ENCODE measurements at regions not wholly inside any gene's neighbourhood (a gene's known extent, or its start where the extent isn't known, plus 50 kb on each side); places are given as distances from the start of the nearest gene placed in this dataset.

DNA sequence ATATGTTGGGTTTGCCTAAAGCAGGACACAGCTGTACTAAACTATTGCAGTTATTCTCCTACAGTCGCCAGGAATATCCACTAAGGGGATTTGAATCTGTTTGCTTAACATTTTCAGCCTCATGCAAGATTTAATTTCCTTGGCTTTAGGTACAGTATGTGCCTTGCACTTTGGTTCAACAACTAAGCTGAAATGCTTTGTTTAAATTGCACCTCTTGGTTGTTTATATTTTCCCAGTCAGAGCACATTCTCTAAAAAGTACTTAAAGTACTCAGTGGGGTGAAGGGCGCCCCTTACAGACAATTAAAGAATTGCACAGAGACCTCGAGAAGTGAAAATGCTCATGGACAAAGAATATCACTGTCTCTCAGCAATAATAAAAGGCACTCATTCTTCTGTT lies 107.8 kb upstream of the MTNR1B start:
- ChIA-PET POLR2A (no interaction called here), CTCF (ENCODE audit: low intra/inter-chr PET ratio, low total read pairs) (no interaction called here)
- intact Hi-C loops (cut with micrococcal nuclease; ENCODE audit: unreplicated experiment) = no loop called here
- Histone ChIP-seq H2AFZ (ENCODE audit: low read length) (no peak overlapping the region), H3K9ac (ENCODE audit: insufficient read depth, low read depth, low read length) (no peak overlapping the region), H3K9me3 (ENCODE audit: low read length) (no peaks in the 10 kb centered on the region), H3K27ac (ENCODE audit: extremely low read length, insufficient read depth, low read length) (no peak overlapping the region), H3K4me3 (replicated peaks in 1 of 3; ENCODE audit: insufficient read depth in 1 of 3, low read depth in 2 of 3, low read length in 3 of 3) (no peak overlapping the region), H3K79me2 (ENCODE audit: insufficient read depth, low read length) (no peaks in the 10 kb centered on the region), H3K27me3 (ENCODE audit: control insufficient read depth in 1 of 2, insufficient read depth in 2 of 2, low read length in 2 of 2) (no peaks in the 10 kb centered on the region), H3K4me1 (ENCODE audit: insufficient read depth, low read length) (no peaks in the 10 kb centered on the region), H3K4me2 (ENCODE audit: low read depth, low read length) (no peak overlapping the region), H4K20me1 (ENCODE audit: insufficient read depth, low read length) (no peaks in the 10 kb centered on the region), H3K36me3 (replicated peaks in 1 of 2; ENCODE audit: control insufficient read depth in 1 of 2, insufficient read depth in 2 of 2, low read length in 2 of 2) (no peaks in the 10 kb centered on the region)
- TF ChIP-seq ZNF441 (CRISPR knock-in tag; IDR thresholded peaks at IDR 0.05; ENCODE audit: borderline replicate concordance) (no peak), HDAC1 (CRISPR knock-in tag; IDR thresholded peaks at IDR 0.05) (no peak), ZNF143 (CRISPR knock-in tag; IDR thresholded peaks at IDR 0.05) (no peak), PAWR (CRISPR knock-in tag; IDR thresholded peaks at IDR 0.05; ENCODE audit: borderline replicate concordance) (no peak), MAFF (IDR thresholded peaks at IDR 0.05; ENCODE audit: low read depth, low read length) (no peak), ZIK1 (CRISPR knock-in tag; IDR thresholded peaks at IDR 0.05; ENCODE audit: borderline replicate concordance, low read depth) (no peak), ZNF879 (CRISPR knock-in tag; IDR thresholded peaks at IDR 0.05) (no peak), ZFY (CRISPR knock-in tag; IDR thresholded peaks at IDR 0.05) (no peak), NFATC3 (CRISPR knock-in tag; IDR thresholded peaks at IDR 0.05) (no peak), ZNF615 (CRISPR knock-in tag; IDR thresholded peaks at IDR 0.05; ENCODE audit: borderline replicate concordance) (no peak), ZSCAN29 (CRISPR knock-in tag; conservative IDR thresholded peaks at IDR 0.05) (no peak), MEIS2 (CRISPR knock-in tag; IDR thresholded peaks at IDR 0.05) (no peak), SETDB1 (CRISPR knock-in tag; IDR thresholded peaks at IDR 0.05; ENCODE audit: borderline replicate concordance) (no peak), NCOA5 (CRISPR knock-in tag; IDR thresholded peaks at IDR 0.05) (no peak)
- TF ChIP-seq, protein P1, sequence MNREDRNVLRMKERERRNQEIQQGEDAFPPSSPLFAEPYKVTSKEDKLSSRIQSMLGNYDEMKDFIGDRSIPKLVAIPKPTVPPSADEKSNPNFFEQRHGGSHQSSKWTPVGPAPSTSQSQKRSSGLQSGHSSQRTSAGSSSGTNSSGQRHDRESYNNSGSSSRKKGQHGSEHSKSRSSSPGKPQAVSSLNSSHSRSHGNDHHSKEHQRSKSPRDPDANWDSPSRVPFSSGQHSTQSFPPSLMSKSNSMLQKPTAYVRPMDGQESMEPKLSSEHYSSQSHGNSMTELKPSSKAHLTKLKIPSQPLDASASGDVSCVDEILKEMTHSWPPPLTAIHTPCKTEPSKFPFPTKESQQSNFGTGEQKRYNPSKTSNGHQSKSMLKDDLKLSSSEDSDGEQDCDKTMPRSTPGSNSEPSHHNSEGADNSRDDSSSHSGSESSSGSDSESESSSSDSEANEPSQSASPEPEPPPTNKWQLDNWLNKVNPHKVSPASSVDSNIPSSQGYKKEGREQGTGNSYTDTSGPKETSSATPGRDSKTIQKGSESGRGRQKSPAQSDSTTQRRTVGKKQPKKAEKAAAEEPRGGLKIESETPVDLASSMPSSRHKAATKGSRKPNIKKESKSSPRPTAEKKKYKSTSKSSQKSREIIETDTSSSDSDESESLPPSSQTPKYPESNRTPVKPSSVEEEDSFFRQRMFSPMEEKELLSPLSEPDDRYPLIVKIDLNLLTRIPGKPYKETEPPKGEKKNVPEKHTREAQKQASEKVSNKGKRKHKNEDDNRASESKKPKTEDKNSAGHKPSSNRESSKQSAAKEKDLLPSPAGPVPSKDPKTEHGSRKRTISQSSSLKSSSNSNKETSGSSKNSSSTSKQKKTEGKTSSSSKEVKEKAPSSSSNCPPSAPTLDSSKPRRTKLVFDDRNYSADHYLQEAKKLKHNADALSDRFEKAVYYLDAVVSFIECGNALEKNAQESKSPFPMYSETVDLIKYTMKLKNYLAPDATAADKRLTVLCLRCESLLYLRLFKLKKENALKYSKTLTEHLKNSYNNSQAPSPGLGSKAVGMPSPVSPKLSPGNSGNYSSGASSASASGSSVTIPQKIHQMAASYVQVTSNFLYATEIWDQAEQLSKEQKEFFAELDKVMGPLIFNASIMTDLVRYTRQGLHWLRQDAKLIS (CRISPR knock-in tag; IDR thresholded peaks at IDR 0.05) = no peak
- TF ChIP-seq, protein P2, sequence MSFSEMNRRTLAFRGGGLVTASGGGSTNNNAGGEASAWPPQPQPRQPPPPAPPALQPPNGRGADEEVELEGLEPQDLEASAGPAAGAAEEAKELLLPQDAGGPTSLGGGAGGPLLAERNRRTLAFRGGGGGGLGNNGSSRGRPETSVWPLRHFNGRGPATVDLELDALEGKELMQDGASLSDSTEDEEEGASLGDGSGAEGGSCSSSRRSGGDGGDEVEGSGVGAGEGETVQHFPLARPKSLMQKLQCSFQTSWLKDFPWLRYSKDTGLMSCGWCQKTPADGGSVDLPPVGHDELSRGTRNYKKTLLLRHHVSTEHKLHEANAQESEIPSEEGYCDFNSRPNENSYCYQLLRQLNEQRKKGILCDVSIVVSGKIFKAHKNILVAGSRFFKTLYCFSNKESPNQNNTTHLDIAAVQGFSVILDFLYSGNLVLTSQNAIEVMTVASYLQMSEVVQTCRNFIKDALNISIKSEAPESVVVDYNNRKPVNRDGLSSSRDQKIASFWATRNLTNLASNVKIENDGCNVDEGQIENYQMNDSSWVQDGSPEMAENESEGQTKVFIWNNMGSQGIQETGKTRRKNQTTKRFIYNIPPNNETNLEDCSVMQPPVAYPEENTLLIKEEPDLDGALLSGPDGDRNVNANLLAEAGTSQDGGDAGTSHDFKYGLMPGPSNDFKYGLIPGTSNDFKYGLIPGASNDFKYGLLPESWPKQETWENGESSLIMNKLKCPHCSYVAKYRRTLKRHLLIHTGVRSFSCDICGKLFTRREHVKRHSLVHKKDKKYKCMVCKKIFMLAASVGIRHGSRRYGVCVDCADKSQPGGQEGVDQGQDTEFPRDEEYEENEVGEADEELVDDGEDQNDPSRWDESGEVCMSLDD (CRISPR knock-in tag; IDR thresholded peaks at IDR 0.05; ENCODE audit: borderline replicate concordance) = no peak
- TF ChIP-seq, protein P3, sequence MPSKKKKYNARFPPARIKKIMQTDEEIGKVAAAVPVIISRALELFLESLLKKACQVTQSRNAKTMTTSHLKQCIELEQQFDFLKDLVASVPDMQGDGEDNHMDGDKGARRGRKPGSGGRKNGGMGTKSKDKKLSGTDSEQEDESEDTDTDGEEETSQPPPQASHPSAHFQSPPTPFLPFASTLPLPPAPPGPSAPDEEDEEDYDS (CRISPR knock-in tag; IDR thresholded peaks at IDR 0.05) = no peak
- in situ Hi-C loops (cut with HindIII; ENCODE audit: extremely low pct_ligation_motif_present, low pct_unique_long_range_greater_than_20kb) = no loop called here
- 8% methylated on average over 3 of the region's 3 CpGs for WGBS (ENCODE audit: low lambda C conversion rate)
- DNase-seq (ENCODE audit: low spot score) (no peak), ATAC-seq (no peak), FAIRE-seq (no peak)
- no TSS peak for BruUV-seq (replicated peaks)
